DMS153 treated with DMSO at 0.1 percent for 48 hours (cell line): ENCODE measurements at regions not wholly inside any gene's neighbourhood (a gene's known extent, or its start where the extent isn't known, plus 50 kb on each side); places are given as distances from the start of the nearest gene placed in this dataset.

Source experiments
- DNase-seq: peaks from one replicate; lab custom pipeline; 2025; ENCODE audit not compliant: unreplicated experiment; lab: John Stamatoyannopoulos, UW

DNA sequence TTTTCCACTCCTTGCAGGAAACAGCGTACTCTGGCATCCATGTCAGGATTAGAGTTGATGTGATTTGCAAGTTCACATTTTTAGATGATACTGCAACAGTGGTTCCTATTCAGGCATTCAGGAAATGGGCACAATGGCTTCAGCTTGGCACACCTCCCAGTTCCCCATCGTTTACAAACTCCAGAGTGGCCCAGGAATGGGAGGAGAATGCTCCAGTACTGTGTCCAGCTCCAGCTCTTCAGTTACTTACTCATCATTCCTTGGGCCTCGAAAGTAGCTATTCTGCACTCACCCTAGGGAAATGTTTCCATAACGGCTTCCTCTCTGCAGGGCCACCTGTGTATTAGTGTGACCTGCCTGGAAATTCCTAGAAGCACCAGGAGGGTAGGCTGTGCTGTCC, 239.7 kb upstream of the RGS6 start:
- DNase-seq = peak; percentile 16

DNA sequence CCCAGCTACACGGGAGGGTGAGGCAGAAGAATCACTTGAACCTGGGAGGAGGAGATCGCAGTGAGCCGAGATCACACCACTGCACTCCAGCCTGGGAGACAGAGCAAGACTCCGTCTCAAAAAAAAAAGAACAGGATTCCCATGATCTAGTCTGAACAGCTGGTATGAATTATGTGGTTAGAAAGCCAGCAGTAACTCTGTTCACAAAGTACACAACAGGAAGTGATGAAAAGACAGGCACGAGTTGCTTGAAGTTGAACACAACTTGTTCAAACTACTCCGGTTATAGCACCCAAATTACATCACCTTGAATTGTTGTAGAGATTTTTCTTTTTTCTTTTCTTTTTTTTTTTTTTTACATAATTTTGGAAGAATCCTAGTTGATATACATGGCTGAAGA, 238.8 kb upstream of the RGS6 start:
- no peak for DNase-seq

DNA sequence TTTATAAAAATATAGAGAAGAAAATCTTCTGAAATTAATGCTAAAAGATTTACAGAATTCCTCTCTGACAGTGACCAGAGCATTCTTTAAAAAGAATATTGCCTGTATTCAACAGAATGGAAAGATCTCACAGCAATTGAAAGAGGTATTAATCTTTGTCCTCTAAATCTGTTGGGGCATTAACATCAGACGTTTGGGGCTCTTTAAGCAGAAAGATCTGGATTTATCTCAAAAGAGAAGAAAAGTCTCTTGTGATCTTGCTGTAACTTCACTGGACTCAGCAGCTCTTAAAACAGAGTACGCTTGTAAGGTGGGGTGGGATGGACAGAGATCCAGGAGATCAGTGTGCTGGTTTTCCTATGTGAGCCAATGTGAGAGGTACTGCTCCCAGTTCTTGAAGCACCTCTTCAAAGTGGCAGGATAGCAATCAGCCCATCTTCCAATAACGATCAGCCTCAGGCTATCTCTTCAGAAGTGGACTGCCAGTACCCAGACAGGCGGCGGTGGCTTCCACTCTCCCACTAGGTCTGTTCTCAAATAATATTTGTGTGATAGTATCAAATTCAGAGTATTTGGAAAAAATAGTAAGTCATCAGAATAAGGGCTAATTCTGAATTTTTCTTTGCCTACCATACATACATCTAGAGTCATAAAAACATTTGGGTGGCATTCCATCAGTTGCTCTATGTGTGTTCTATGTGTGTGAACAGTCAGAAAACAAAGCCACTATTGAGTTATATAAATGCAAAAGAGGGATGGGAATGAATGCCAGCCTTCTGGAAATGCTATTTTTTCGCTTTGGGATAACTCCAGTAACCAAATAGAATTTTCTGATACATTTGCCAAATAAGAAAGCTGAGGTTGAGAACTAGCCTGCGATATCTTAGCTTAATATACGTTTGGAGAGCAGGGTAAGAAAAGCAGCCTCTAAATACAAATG, 237.4 kb upstream of the RGS6 start:
- DNase-seq = no peak

DNA sequence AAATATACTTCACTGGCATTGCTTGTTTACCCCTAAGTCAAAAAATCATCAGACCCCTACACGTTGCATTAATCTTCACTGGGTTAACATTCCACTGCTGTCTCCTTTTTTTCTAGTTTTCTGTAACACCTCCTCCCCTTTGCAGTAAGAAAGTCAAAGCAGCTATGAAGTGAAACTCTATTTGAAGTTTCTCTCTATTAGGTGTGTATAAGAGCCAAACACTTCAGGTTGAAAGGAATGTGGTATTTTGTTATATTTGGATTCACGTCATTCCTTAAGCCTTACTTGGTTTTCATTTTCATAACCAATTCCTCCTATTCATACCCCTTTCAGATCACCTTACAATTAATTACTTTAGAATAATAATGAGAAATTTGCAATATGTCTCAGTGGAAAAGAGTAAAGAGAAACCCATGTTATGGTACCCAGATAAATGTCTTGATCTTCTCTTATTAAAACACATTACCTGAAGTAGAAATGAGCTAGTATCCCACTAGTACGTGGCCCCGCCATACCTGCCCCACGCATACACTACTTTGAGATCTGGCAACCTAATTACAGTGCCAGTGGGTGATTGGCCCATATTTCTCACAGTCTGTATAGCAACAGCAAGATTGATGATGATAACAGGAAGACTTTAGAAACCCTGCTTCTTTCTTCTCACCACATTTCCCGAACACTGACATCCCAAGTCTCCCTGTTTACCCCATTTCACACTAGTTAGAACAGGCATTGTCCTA, 236.4 kb upstream of the RGS6 start:
- DNase-seq = no peak

DNA sequence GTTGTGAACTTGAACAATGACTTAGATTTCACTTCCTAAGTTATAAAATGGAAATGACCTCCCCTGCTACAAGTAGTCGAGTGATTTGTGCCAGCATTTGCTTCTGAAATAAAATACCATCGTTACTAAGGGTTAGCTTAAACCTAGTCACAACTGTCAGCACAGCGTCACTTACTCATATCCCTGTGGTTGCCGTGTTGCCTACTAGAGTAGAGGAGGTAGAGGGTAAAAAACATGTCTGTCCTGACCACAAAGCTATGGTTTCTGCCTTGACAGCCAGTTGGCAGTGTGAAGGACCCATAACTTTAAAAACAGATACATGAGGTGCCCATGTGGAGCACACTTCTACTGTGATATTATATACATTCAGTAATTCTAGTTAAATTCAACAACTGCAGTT, 234.2 kb upstream of the RGS6 start:
- DNase-seq = no peak

DNA sequence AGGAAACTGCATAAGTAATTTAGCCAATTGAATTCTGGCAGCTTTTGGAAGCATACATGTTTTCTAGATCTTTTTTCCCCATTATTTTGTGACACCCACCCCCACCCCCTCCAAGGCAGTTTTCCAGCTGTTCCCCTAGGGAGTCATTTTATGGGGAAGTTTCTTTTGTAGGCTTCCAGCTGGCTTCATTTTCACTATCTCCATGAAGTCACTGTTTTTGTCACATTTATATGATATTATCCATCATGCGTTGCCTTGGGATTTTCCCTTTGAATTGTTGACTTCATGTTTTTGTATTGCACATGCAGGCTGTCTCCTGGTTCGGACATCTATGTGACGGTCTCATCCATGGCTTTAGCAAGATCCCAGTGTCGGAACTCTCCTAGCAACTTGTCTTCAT, 233.6 kb upstream of the RGS6 start:
- DNase-seq = no peak

DNA sequence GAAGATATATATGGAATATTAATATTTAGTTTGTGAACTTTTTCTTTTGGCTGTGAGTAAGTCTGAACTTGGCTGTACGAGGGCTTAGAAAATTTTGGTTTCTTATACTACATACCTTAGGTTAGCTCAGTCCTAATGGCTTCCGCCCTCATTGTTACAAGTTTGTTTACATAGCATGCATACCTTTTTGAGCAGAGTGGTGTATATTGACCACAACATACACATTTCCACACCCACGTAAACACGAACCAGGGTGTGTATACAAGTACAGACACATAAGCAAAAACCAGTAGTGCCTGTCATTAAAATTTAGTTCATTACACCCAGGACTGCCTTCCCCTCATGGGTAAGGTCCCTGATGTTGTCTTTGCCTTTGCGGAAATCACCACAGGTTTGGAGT, 230.2 kb upstream of the RGS6 start:
- no peak for DNase-seq

DNA sequence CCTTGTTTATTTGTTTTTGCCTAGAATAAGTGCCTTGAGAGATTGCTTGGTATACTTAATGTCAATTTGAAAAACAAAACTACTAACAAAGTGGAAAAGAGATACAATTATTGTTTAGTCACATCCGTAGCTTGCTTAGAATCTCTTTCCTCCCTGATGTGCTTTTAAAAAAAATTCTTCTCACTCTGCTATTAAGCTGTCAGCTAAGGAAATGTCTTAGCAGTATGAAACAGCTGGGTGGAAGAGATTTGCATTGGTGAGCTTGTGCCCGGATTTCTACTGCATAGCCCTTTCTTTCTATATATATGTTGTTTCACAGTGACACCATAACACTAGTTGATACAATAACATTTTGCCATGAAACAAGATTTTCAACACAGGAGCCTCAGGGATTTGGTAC, 229.4 kb upstream of the RGS6 start:
- DNase-seq = no peak

DNA sequence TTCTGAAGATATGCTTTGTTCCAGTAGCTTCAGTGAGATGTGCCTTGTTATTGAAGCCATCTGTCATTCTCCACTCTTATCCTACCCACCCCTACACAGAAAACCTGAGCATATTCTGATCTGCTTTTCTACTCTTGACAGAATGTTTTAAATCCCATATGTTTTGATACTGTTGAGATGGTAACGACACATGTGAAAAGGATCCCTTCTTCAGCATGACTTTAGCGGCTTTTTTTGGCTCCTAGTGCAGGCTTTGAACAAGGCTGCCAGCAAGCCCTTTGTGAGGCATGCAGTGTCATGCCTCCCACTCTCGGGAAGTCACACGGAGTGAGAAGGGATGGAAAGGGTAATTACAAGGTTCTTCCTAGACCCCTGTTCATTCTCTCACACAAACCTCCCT, 228.8 kb upstream of the RGS6 start:
- DNase-seq = no peak

DNA sequence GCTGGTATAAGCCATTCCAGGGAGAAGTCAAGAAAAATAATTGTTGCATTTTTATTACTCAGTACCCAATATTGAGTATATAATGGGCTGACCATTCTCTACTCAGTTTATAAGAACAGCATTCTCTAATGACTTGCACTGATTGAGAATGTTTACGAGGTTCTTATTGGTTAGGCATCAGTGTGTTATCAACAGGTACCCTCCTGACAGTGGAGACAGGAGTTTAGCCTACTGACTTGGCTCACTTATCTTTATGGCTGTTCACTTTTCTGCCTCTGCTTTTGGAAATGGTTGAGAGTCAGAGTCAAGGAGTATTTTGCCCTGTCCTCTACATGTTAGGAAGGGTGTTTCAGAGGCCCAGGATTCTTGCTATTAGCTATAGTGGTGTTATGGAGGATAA, 228.0 kb upstream of the RGS6 start:
- no peak for DNase-seq

DNA sequence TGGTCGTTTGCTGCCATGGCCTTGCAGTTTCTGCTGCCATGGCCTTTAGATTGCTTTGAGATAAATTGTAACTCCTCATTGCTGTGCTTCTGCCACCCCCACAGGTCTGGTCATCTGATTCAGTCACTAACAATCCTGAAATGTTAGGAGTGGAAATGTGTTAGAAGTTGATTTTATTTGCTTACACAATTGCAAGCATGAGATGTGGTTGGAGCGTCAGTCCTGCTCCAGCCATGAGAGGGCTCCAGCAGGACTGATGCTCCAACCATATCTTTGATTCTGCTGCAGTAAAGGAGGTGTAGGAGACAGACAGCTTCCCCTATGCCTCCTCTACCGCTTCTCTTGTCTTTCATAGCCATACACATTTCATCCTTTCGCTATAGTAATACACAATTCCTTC, 226.8 kb upstream of the RGS6 start:
- no peak for DNase-seq

DNA sequence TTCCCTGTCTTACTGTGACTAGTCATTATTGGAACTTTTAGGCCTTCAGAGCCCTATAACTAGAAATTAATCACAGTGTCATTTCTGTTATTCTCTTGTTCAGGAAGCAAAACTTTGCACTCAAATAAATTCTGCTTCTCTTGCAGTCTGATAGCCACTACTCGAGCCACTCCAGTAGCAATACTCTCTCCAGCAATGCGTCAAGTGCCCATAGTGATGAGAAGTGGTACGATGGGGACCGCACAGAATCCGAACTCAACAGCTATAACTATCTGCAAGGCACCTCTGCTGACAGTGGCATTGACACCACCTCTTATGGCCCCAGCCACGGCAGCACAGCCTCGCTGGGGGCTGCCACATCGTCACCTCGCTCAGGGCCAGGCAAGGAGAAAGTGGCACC, 223.2 kb upstream of the RGS6 start:
- DNase-seq = no peak

DNA sequence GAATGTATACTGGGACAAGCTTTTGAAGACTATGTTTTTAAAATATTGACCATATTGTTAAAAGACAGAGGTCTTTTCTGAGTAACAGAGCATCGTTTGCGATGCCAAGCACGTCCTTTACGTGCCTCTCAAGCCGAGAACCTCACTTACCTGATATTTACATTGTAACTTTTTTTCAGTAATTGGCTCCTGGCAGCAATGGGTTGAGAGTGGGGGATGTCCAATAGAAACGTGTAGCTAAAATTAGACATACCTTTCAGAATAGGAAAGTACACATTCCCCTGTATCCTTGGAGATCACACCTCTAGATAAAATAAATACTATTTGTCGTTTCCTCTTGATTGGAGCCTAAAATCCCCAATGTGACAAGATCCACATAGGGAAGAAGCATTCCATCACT, 222.2 kb upstream of the RGS6 start:
- DNase-seq = no peak

DNA sequence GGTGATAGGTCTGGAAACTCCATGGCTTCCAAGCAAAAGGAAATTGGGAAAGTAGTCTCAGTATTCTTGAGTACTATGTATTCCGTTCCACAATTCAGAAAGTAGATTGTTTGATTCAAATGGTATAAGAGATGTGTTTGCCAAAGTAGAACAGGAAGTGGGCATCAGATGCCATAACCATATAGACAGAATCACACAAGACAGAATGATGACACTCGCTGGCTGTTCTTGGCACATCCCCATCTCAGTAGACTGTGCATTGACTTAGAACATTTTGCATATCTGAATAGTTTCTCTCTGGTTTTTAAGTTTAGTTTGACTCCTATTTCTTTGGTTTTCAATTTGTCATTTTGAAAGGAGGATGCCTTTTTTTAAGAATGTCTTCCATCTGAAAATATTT, 221.1 kb upstream of the RGS6 start:
- no peak for DNase-seq

DNA sequence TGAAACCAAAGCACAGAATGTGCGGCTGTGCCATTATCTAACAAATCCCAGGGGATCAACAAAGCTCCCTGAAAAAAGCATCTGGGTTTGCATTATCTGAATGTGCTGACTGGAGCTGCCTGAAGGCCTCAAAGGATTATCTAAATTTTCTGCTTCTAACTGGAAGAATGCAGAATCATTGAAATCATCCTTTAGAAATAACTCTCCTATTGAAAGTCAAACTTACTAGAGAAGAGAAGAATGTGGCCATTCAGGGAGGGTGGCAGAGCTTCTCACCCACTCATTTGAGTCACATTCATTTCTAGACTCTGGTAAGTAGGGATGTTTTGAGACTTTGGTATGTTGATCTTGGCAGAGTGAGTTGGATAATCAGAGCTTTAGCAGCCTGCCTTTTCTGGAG, 220.6 kb upstream of the RGS6 start:
- DNase-seq = no peak

DNA sequence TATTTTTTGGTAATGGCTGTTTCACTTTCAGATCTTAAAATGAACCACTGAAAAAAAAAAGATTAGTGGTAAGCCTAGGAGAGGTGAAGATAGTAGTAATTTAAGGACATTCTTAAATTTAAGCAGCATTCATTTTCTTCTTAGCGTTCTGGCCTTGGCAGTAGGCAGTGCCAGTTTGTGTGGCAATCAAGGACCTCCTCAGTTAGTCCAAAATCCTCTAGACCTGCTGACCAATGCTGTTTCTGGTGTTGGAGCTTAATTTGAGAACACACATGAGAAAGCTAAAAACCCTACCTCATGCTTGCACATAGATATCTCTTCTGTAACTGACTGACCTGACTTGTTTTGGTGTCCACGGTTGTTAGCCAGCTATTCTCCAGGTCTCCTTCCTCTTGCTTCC, 219.8 kb upstream of the RGS6 start:
- no peak for DNase-seq

DNA sequence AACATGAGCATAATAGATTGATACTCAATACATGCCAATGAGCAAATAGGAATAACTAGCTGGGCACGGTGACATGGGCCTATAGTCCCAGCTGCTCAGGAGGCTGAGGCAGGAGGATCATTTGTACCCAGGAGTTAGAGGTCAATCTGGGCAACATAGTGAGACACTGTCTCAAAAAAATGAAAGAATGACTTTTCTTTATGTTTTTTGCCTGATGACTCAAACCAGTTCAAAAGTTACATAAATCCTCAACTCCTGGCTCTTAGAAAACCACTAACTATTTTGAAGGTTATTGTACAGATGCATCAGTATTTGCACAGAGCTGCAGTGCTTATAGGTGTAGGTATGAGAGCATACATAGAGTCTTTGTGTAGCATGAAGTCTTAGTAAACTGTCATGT, 219.2 kb upstream of the RGS6 start:
- DNase-seq = no peak

DNA sequence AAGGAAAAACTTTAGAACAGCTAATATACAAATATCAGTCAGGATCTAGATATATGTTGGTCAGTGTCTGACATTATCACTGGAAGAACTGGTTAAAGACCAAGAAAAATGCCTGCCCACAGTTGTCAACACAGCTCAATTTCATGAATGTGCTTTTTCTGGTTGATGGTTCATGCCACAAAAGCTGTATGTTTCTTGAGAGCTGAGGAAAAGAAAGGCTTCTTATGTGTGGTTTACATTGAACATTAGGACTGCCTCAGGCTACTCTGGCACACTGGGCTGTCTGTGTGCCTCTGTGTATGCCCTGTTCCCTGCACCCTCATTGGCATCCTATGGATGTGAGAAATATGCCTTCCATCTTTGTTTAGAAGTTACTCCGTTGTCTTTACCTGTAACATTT, 218.8 kb upstream of the RGS6 start:
- DNase-seq = no peak

DNA sequence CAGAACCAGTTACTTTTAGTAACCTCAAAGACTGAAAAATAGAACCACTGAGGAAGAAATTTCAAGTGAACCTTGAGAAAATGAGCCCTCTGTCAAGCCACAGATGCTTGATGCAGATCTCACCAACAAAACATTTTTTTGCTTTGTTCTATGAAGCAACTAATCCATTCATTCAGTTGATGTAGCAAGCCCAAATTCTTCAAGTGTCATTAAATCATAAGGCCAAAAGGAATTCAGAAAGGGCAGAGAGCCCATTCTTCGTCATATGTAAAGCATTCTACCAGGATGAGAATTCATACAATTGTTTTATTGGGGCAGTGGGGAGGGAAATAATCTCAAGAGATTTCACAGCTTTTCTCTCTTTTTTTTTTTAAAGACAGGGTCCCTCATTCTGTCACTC, 218.0 kb upstream of the RGS6 start:
- no peak for DNase-seq

DNA sequence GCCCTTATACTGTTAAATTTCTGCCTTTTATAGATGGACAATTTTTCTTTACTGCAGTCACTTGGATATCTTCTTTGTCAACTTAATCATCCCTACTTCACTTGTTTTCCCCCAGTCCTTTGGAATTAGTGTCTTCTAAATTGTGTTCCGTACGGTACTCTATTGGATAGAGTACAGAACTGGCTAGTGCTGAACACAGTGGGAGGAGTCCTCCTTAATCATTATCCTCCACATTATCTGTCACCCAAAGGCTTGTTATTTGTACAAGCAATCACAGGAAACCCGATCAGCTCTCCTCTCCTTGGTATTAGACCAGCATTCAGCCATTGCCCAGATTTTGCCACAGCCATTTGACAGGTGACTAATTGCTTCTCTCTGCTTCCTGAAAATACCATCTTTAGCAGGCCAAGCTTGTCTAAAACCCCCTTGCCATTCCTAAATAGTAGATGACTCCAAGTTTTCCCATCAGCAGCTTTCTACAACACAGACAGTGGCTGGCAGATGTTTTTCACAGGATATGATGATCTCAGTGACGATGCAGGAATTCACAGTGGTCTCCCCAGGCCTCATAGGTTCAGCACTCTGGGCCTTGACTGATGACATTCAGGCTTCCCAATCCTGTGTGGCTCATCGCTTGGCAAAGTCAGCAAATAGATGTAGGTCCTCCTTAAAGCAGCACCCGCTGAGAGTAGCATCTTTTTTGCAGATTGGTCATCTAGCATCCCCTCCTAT, 216.0 kb upstream of the RGS6 start:
- DNase-seq = no peak

DNA sequence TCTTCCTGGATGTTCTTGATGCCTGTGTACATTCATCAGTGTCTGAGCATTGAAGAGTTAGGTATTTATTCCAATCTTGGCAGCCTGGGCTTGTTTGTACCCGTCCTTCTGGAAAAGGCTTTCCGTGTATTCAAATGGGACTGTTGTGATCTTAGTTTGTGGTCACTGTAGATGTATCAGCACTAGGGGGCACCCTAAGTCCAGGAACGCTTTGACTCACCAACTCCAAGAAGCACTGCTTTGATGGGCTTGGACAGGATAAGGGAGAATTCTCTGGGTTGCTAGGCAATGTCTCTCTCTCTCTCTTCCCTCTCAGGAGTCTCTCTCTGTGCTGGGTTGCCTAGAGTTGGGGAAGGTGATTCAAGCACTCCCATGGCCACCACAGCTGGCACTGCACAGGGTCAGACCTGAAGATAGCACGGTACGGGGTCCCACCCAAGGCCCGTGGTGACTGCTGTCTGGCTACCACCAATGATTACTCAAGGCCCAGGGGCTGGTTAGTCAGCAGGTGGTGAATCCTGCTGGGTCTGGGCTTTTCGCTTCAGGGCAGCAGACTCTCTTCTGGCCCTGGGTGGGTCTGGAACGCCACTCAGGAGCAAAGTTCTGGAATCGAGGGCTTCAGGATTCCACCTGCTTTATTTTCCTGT, 211.1 kb upstream of the RGS6 start:
- DNase-seq = no peak
